ENCODE measurements at regions not wholly inside any gene's neighbourhood (a gene's known extent, or its start where the extent isn't known, plus 50 kb on each side); places are given as distances from the start of the nearest gene placed in this dataset.

DNA sequence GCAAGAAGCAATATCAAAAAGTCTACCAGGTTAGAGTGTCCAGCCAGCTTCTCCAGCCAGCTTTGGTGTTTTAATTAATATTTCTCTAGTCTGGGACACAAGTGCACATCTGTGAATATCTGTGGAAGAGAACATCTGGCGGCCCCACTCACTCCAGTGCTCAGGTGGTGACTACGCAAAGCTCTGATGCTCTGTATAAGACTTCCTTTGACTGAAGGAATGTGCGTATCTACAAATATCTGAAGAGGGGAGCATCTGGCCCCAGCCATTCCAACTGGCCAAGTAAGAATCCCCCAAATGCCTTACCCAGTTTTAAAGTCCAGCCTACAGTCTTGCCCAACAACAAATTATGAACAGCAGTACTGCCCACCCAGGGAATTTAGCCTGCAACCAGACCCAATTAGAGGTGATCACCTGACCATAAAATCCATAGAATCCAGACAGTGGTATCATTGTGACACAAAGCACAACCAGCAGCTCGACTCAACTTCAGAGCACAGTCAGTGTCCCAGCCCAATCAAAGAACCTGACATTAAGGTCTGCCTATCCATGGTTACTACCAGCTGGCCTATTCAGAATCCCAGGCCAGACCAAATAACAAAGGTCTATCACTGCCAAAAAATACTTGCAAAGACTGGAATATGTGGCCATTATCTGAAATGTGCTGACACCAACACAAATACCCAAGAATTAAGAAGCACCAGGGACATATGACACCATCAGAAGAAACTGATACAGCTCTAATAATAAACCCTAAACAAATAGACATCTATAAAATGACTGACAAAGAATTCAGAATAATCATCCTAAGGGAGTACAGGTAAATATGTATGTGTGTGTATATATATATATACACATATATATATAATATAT lies 76.1 kb upstream of the MANEA start:
- no peak for ATAC-seq
- peaks cover 27% of the 10 kb centered on the region for H3K36me3 Mint-ChIP-seq

DNA sequence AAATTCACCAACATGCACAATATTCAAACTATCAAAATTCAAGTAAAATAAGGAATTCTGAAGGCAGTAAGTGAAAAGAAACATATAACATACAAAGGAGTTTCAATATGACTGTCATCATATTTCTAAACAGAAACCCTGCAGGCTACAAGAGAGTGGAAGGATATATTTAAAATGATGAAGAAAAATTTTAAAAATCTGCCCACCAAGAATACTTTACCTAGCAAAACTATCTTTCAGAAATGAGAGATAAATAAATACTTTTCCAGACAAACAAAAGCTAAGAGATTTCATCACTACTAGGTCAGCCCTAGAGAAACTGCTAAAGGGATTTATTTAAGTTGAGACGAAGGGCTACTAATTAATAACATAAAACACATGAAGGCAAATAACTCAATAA lies 73.8 kb upstream of the MANEA start:
- DNase-seq (ENCODE audit: low spot score) (no peak), ATAC-seq (no peak)
- ChIA-PET CTCF (no interaction called here), POLR2A (interaction anchor here (0.5 kb wide), 1 partner anchor 95 kb away, joined by 3 read pairs; no protein-coding TSS in a partner anchor)
- peaks cover 17% of the 10 kb centered on the region for H3K36me3 Mint-ChIP-seq
- no peak for TF ChIP-seq ZNF317 (CRISPR knock-in tag; IDR thresholded peaks at IDR 0.05; ENCODE audit: borderline replicate concordance, low read depth)
- peaks cover 21% of the 10 kb centered on the region for H3K9me3 Mint-ChIP-seq
- H3K27me3 Mint-ChIP-seq (ENCODE audit: low read depth), result no peaks in the 10 kb centered on the region; the same call in 1 of the 2 replicates
- H3K4me1 Mint-ChIP-seq, result no peaks in the 10 kb centered on the region
- no peak overlapping the region for H3K4me3 Mint-ChIP-seq
- H3K27ac Mint-ChIP-seq, result no peak overlapping the region

More for the DNA sequence above, 76.1 kb upstream of the MANEA start:
- H3K4me1 Mint-ChIP-seq, result no peaks in the 10 kb centered on the region
- TF ChIP-seq FOXK1 (CRISPR knock-in tag; IDR thresholded peaks at IDR 0.05) (no peak), MXD4 (CRISPR knock-in tag; IDR thresholded peaks at IDR 0.05; ENCODE audit: borderline replicate concordance) (no peak), KAT7 (CRISPR knock-in tag; IDR thresholded peaks at IDR 0.05; ENCODE audit: borderline replicate concordance) (no peak), CTCF (IDR thresholded peaks at IDR 0.05) (no peak), E2F5 (CRISPR knock-in tag; IDR thresholded peaks at IDR 0.05) (no peak), ETV6 (CRISPR knock-in tag; IDR thresholded peaks at IDR 0.05) (no peak), ERG (CRISPR knock-in tag; IDR thresholded peaks at IDR 0.05) (no peak)
- TF ChIP-seq, protein P1, sequence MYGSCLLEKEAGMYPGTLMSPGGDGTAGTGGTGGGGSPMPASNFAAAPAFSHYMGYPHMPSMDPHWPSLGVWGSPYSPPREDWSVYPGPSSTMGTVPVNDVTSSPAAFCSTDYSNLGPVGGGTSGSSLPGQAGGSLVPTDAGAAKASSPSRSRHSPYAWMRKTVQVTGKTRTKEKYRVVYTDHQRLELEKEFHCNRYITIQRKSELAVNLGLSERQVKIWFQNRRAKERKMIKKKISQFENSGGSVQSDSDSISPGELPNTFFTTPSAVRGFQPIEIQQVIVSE (CRISPR knock-in tag; IDR thresholded peaks at IDR 0.05; ENCODE audit: borderline replicate concordance), result no peak
- no peak overlapping the region for H3K4me3 Mint-ChIP-seq
- no peak overlapping the region for H3K27ac Mint-ChIP-seq
- H3K9me3 Mint-ChIP-seq, result peaks cover 31% of the 10 kb centered on the region
- H3K27me3 Mint-ChIP-seq (ENCODE audit: low read depth), result no peaks in the 10 kb centered on the region; the same call in 1 of the 2 replicates
- POLR2A ChIA-PET, result no interaction called here
- DNase-seq (ENCODE audit: low spot score), result no peak
- CTCF ChIA-PET, result no interaction called here

- POLR2A ChIA-PET, result no interaction called here
- DNase-seq (ENCODE audit: low spot score) (no peak), ATAC-seq (no peak)
- Mint-ChIP-seq H3K4me1 (peaks cover 36% of the 10 kb centered on the region), H3K36me3 (no peaks in the 10 kb centered on the region), H3K4me3 (no peak overlapping the region), H3K9me3 (no peaks in the 10 kb centered on the region), H3K27ac (no peak overlapping the region), H3K27me3 (ENCODE audit: low read depth) (no peaks in the 10 kb centered on the region)
- CTCF ChIA-PET, result no interaction called here
- TF ChIP-seq ZNF512 (CRISPR knock-in tag; IDR thresholded peaks at IDR 0.05; ENCODE audit: borderline replicate concordance), result no peak
- TF ChIP-seq OVOL2 (CRISPR knock-in tag; IDR thresholded peaks at IDR 0.05; ENCODE audit: borderline replicate concordance), result no peak
- TF ChIP-seq GTF2I (CRISPR knock-in tag; conservative IDR thresholded peaks at IDR 0.05), result no peak
- no peak for TF ChIP-seq RORB (CRISPR knock-in tag; IDR thresholded peaks at IDR 0.05)
- TF ChIP-seq ATF1 (CRISPR knock-in tag; IDR thresholded peaks at IDR 0.05), result no peak
- TF ChIP-seq, protein P2, sequence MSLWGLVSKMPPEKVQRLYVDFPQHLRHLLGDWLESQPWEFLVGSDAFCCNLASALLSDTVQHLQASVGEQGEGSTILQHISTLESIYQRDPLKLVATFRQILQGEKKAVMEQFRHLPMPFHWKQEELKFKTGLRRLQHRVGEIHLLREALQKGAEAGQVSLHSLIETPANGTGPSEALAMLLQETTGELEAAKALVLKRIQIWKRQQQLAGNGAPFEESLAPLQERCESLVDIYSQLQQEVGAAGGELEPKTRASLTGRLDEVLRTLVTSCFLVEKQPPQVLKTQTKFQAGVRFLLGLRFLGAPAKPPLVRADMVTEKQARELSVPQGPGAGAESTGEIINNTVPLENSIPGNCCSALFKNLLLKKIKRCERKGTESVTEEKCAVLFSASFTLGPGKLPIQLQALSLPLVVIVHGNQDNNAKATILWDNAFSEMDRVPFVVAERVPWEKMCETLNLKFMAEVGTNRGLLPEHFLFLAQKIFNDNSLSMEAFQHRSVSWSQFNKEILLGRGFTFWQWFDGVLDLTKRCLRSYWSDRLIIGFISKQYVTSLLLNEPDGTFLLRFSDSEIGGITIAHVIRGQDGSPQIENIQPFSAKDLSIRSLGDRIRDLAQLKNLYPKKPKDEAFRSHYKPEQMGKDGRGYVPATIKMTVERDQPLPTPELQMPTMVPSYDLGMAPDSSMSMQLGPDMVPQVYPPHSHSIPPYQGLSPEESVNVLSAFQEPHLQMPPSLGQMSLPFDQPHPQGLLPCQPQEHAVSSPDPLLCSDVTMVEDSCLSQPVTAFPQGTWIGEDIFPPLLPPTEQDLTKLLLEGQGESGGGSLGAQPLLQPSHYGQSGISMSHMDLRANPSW (CRISPR knock-in tag; conservative IDR thresholded peaks at IDR 0.05; ENCODE audit: low read depth), result no peak
- TF ChIP-seq MYBL2 (CRISPR knock-in tag; IDR thresholded peaks at IDR 0.05), result no peak
- no peak for TF ChIP-seq NFE2L1 (CRISPR knock-in tag; IDR thresholded peaks at IDR 0.05)
- TF ChIP-seq KAT7 (CRISPR knock-in tag; IDR thresholded peaks at IDR 0.05; ENCODE audit: borderline replicate concordance), result no peak
- TF ChIP-seq MLX (CRISPR knock-in tag; IDR thresholded peaks at IDR 0.05), result no peak
- no peak for TF ChIP-seq NR3C1 (CRISPR knock-in tag; conservative IDR thresholded peaks at IDR 0.05; ENCODE audit: low read depth)
- no peak for TF ChIP-seq NFYB (CRISPR knock-in tag; conservative IDR thresholded peaks at IDR 0.05; ENCODE audit: low read depth)
- no peak for TF ChIP-seq ZNF423 (CRISPR knock-in tag; IDR thresholded peaks at IDR 0.05)
Observed at GRCh38 chr6:95511404-95511803, 65.9 kb upstream of the MANEA start.

Data from WTC11 (cell line).